SK-N-SH treated with all-trans-retinoic acid at 6 μM for 48 hours (cell line): ENCODE measurements at regions not wholly inside any gene's neighbourhood (a gene's known extent, or its start where the extent isn't known, plus 50 kb on each side); places are given as distances from the start of the nearest gene placed in this dataset.

ENCODE experiments used
- ATAC-seq: fragments of 200-7000 bp; cut with Tn5 transposase; 3 replicates; pipeline ENCODE4 v1.9.1; 2020; ENCODE audit warnings: mild to moderate bottlenecking, moderate library complexity
- ARNTL ChIP-seq: fragments of 450-650 bp; formaldehyde crosslinking; IDR thresholded peaks from 2 replicates; pipeline ENCODE4 v1.5.0; 2020; ENCODE audit warnings: low read depth, mild to moderate bottlenecking, moderate library complexity, borderline replicate concordance
- CSDC2 ChIP-seq: fragments of 250-450 bp; sonication (Bioruptor Pico); IDR thresholded peaks from 2 replicates; pipeline ENCODE4 v1.5.0; 2020; ENCODE audit warnings: mild to moderate bottlenecking, moderate library complexity
- GLIS3 ChIP-seq: fragments of 250-450 bp; sonication (Bioruptor Pico); IDR thresholded peaks from 2 replicates; pipeline ENCODE4 v1.5.0; 2020; ENCODE audit warnings: mild to moderate bottlenecking, moderate library complexity
- OSR1 ChIP-seq: fragments of 250-450 bp; sonication (Bioruptor Pico); IDR thresholded peaks from 2 replicates; pipeline ENCODE4 v1.8.0; 2022; ENCODE audit warnings: moderate library complexity, mild to moderate bottlenecking, inconsistent platforms
- PPARA ChIP-seq: fragments of 250-450 bp; sonication (Bioruptor Pico); IDR thresholded peaks from 2 replicates; pipeline ENCODE4 v1.5.0; 2020; ENCODE audit warnings: mild to moderate bottlenecking, borderline replicate concordance
- RARB ChIP-seq: fragments of 250-450 bp; sonication (Bioruptor Pico); IDR thresholded peaks from 2 replicates; pipeline ENCODE4 v1.8.0; 2021; ENCODE audit warnings: mild to moderate bottlenecking, moderate library complexity
- SNAI2 ChIP-seq: fragments of 250-450 bp; sonication (Bioruptor Pico); IDR thresholded peaks from 2 replicates; pipeline ENCODE4 v1.5.0; 2020; ENCODE audit warnings: mild to moderate bottlenecking, moderate library complexity
- TCF4 ChIP-seq: fragments of 250-450 bp; sonication (Bioruptor Pico); IDR thresholded peaks from 2 replicates; pipeline ENCODE4 v1.8.0; 2021; ENCODE audit warnings: mild to moderate bottlenecking, moderate library complexity, borderline replicate concordance
- TOX ChIP-seq: fragments of 250-450 bp; sonication (Bioruptor Pico); IDR thresholded peaks from 2 replicates; pipeline ENCODE4 v1.8.0; 2021; ENCODE audit warnings: mild to moderate bottlenecking, moderate library complexity, borderline replicate concordance
- ZC3H10 ChIP-seq: fragments of 250-450 bp; sonication (Bioruptor Pico); IDR thresholded peaks from 2 replicates; pipeline ENCODE4 v1.5.1; 2021; ENCODE audit warnings: mild to moderate bottlenecking, moderate library complexity
- ZFP3 ChIP-seq: fragments of 250-450 bp; sonication (Bioruptor Pico); IDR thresholded peaks from 2 replicates; pipeline ENCODE4 v1.5.0; 2020; ENCODE audit warnings: mild to moderate bottlenecking, moderate library complexity
- ZFP30 ChIP-seq: fragments of 450-650 bp; formaldehyde crosslinking; IDR thresholded peaks from 2 replicates; pipeline ENCODE4 v1.5.0; 2022; ENCODE audit warnings: mild to moderate bottlenecking, moderate library complexity
- ZNF565 ChIP-seq: fragments of 450-650 bp; formaldehyde crosslinking; conservative IDR thresholded peaks from 2 replicates; pipeline ENCODE4 v1.5.0; 2020; ENCODE audit warnings: low read depth, mild to moderate bottlenecking, moderate library complexity
- ZNF70 ChIP-seq: fragments of 450-650 bp; formaldehyde crosslinking; IDR thresholded peaks from 2 replicates; pipeline ENCODE4 v1.5.0; 2020; ENCODE audit warnings: mild to moderate bottlenecking, moderate library complexity
- ZNF8 ChIP-seq: fragments of 450-650 bp; formaldehyde crosslinking; IDR thresholded peaks from 2 replicates; pipeline ENCODE4 v1.5.0; 2020; ENCODE audit warnings: mild to moderate bottlenecking, moderate library complexity
- TF ChIP-seq, protein P1 (sequence below): fragments of 250-450 bp; sonication (Bioruptor Pico); IDR thresholded peaks from 2 replicates; pipeline ENCODE4 v1.5.1; 2020; ENCODE audit warnings: low read depth, mild to moderate bottlenecking, moderate library complexity
- TF ChIP-seq, protein P2 (sequence below): fragments of 250-450 bp; sonication (Bioruptor Pico); IDR thresholded peaks from 2 replicates; pipeline ENCODE4 v1.5.0; 2020; ENCODE audit warnings: mild to moderate bottlenecking, moderate library complexity
- TF ChIP-seq, protein P3 (sequence below): fragments of 250-450 bp; sonication (Bioruptor Pico); IDR thresholded peaks from 2 replicates; pipeline ENCODE4 v1.8.0; 2020; ENCODE audit warnings: mild to moderate bottlenecking, moderate library complexity, borderline replicate concordance
- TF ChIP-seq, protein P4 (sequence below): fragments of 250-450 bp; sonication (Bioruptor Pico); IDR thresholded peaks from 2 replicates; pipeline ENCODE4 v1.8.0; 2021; ENCODE audit warnings: low read depth, mild to moderate bottlenecking, moderate library complexity, borderline replicate concordance
- TF ChIP-seq, protein P5 (sequence below): fragments of 250-450 bp; sonication (Bioruptor Pico); IDR thresholded peaks from 2 replicates; pipeline ENCODE4 v1.5.1; 2021; ENCODE audit warnings: mild to moderate bottlenecking, moderate library complexity

DNA sequence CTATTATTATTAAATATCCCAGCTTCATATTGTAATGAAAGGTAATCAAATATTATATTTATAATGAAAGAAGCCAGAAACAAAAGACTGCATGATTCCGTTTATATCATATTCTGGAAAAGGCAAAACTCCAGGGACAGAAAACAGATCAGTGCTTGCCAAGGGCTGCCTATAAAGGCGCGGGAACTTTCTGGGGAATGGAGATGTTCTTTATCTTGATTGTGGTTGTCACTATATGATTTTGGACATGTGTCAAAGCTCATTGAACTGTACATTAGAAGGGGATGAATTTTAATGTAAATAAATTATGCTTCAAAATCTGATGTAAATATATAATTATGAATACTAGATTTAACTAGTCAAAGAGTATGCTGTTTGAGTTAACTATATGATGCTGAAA lies 115.4 kb upstream of the KRAS start:
- TF ChIP-seq, protein P1, sequence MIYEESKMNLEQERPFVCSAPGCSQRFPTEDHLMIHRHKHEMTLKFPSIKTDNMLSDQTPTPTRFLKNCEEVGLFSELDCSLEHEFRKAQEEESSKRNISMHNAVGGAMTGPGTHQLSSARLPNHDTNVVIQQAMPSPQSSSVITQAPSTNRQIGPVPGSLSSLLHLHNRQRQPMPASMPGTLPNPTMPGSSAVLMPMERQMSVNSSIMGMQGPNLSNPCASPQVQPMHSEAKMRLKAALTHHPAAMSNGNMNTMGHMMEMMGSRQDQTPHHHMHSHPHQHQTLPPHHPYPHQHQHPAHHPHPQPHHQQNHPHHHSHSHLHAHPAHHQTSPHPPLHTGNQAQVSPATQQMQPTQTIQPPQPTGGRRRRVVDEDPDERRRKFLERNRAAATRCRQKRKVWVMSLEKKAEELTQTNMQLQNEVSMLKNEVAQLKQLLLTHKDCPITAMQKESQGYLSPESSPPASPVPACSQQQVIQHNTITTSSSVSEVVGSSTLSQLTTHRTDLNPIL (CRISPR knock-in tag): no peak
- TF ChIP-seq ARNTL (CRISPR knock-in tag) (no peak), ZC3H10 (CRISPR knock-in tag) (no peak), CSDC2 (no peak), TCF4 (CRISPR knock-in tag) (no peak), ZNF565 (CRISPR knock-in tag) (no peak), PPARA (no peak), ZNF70 (CRISPR knock-in tag) (no peak), RARB (CRISPR knock-in tag) (no peak), ZFP30 (CRISPR knock-in tag) (no peak), GLIS3 (CRISPR knock-in tag) (no peak), OSR1 (CRISPR knock-in tag) (no peak), TOX (no peak), SNAI2 (CRISPR knock-in tag) (no peak)
- TF ChIP-seq, protein P2, sequence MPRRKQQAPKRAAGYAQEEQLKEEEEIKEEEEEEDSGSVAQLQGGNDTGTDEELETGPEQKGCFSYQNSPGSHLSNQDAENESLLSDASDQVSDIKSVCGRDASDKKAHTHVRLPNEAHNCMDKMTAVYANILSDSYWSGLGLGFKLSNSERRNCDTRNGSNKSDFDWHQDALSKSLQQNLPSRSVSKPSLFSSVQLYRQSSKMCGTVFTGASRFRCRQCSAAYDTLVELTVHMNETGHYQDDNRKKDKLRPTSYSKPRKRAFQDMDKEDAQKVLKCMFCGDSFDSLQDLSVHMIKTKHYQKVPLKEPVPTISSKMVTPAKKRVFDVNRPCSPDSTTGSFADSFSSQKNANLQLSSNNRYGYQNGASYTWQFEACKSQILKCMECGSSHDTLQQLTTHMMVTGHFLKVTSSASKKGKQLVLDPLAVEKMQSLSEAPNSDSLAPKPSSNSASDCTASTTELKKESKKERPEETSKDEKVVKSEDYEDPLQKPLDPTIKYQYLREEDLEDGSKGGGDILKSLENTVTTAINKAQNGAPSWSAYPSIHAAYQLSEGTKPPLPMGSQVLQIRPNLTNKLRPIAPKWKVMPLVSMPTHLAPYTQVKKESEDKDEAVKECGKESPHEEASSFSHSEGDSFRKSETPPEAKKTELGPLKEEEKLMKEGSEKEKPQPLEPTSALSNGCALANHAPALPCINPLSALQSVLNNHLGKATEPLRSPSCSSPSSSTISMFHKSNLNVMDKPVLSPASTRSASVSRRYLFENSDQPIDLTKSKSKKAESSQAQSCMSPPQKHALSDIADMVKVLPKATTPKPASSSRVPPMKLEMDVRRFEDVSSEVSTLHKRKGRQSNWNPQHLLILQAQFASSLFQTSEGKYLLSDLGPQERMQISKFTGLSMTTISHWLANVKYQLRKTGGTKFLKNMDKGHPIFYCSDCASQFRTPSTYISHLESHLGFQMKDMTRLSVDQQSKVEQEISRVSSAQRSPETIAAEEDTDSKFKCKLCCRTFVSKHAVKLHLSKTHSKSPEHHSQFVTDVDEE (CRISPR knock-in tag): no peak
- TF ChIP-seq, protein P3, sequence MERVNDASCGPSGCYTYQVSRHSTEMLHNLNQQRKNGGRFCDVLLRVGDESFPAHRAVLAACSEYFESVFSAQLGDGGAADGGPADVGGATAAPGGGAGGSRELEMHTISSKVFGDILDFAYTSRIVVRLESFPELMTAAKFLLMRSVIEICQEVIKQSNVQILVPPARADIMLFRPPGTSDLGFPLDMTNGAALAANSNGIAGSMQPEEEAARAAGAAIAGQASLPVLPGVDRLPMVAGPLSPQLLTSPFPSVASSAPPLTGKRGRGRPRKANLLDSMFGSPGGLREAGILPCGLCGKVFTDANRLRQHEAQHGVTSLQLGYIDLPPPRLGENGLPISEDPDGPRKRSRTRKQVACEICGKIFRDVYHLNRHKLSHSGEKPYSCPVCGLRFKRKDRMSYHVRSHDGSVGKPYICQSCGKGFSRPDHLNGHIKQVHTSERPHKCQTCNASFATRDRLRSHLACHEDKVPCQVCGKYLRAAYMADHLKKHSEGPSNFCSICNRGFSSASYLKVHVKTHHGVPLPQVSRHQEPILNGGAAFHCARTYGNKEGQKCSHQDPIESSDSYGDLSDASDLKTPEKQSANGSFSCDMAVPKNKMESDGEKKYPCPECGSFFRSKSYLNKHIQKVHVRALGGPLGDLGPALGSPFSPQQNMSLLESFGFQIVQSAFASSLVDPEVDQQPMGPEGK: no peak
- TF ChIP-seq, protein P4, sequence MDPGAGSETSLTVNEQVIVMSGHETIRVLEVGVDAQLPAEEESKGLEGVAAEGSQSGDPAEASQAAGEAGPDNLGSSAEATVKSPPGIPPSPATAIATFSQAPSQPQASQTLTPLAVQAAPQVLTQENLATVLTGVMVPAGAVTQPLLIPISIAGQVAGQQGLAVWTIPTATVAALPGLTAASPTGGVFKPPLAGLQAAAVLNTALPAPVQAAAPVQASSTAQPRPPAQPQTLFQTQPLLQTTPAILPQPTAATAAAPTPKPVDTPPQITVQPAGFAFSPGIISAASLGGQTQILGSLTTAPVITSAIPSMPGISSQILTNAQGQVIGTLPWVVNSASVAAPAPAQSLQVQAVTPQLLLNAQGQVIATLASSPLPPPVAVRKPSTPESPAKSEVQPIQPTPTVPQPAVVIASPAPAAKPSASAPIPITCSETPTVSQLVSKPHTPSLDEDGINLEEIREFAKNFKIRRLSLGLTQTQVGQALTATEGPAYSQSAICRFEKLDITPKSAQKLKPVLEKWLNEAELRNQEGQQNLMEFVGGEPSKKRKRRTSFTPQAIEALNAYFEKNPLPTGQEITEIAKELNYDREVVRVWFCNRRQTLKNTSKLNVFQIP: no peak
- ATAC-seq: peak; percentile 38; the same call in 1 of the 3 replicates

DNA sequence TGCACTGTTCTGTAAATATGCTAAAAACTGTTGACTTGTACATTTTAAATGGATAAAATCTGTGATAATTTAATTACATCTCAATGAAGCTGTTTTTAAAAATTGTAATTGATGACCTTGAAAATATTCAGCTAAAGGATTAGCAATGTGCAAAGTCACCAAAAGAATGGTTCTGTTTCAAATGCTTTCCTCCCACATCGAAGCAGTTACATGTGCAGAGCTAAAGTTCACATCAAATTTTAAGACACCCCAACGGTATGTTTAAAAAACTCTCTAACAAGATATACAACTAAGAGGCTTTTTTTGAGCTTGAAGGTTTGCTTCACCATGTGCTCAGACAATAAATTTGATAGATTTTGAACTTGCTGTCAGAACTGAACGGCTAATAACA lies 114.6 kb upstream of the KRAS start:
- peak; percentile 40 for ATAC-seq
- TF ChIP-seq ZFP3 (no peak), TCF4 (CRISPR knock-in tag) (peak; percentile 37; the same call in 1 of the 2 replicates)

DNA sequence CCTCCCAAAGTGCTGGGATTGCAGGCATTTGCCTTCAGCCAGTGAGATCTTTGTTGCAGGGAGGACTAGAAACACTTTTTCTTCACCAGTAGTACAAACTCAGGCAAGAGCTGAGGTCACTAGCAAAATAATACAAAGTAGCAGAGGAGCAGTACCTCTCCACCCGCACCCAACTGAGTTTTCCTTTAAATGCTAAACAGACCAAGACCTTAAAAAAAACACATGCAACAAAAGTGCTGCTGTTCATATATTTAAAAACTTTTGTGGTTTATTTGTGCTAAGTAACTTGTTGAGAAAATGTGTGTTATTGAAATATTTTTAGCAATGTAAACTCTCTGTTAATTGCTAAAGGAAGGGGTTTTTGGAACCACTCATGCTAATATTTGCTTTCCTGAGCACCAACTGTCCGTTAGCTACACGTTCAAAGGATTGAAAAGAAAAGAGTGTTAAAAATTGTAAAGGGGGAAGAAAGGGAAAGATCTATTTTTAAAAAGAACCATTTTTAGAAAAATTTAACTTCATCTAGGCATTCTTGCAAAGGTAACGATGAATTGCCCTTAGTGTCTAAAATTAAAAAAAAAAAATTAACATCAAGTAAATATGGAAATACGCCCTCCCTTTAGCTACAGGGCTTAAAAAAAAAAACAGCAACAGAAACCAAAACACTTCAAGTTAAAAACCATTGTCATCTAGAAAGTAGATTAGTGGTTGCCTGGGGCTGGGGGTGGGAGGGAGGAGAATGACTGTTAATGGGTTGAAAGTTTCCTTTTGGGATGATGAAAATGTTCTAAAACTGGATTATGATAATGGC lies 114.0 kb upstream of the KRAS start:
- ATAC-seq: peak; percentile 46; the same call in 2 of the 3 replicates
- TF ChIP-seq, protein P5, sequence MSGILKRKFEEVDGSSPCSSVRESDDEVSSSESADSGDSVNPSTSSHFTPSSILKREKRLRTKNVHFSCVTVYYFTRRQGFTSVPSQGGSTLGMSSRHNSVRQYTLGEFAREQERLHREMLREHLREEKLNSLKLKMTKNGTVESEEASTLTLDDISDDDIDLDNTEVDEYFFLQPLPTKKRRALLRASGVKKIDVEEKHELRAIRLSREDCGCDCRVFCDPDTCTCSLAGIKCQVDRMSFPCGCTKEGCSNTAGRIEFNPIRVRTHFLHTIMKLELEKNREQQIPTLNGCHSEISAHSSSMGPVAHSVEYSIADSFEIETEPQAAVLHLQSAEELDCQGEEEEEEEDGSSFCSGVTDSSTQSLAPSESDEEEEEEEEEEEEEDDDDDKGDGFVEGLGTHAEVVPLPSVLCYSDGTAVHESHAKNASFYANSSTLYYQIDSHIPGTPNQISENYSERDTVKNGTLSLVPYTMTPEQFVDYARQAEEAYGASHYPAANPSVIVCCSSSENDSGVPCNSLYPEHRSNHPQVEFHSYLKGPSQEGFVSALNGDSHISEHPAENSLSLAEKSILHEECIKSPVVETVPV (CRISPR knock-in tag): no peak
- TF ChIP-seq, protein P3: no peak
- no peak for TF ChIP-seq ZFP3
- TF ChIP-seq RARB (CRISPR knock-in tag): no peak
- no peak for TF ChIP-seq PPARA
- no peak for TF ChIP-seq ARNTL (CRISPR knock-in tag)
- no peak for TF ChIP-seq ZNF8
- no peak for TF ChIP-seq TOX
- no peak for TF ChIP-seq TCF4 (CRISPR knock-in tag)
- no peak for TF ChIP-seq ZNF565 (CRISPR knock-in tag)
- TF ChIP-seq, protein P4: no peak
- TF ChIP-seq, protein P1 (CRISPR knock-in tag): no peak
